ENCODE measurements at regions not wholly inside any gene's neighbourhood (a gene's known extent, or its start where the extent isn't known, plus 50 kb on each side); places are given as distances from the start of the nearest gene placed in this dataset.
"Not testable (repeated sequence)": the region's sequence is repeated elsewhere in the genome, so short reads cannot be mapped to it uniquely, and the experiment has no call there.

- no peaks in the 10 kb centered on the region for H3K9me1 ChIP-seq (replicated peaks; ENCODE audit: control insufficient read depth, extremely low read depth, insufficient read depth, low read length)
- H4K20me1 ChIP-seq (replicated peaks; ENCODE audit: control insufficient read depth, extremely low read depth, insufficient read depth, low read length), result no peaks in the 10 kb centered on the region
- no peak for DNase-seq (ENCODE audit: low read depth, low spot score)
- no peak overlapping the region for H3K9ac ChIP-seq (replicated peaks; ENCODE audit: extremely low read depth, insufficient read depth, low read length)
- H3K27me3 ChIP-seq (ENCODE audit: control insufficient read depth in 2 of 2, insufficient read depth in 2 of 2, low read length in 2 of 2), result no peaks in the 10 kb centered on the region
- H3K4me2 ChIP-seq (ENCODE audit: insufficient read depth, low read length), result no peak overlapping the region
- ChIA-PET POLR2A (no interaction called here), CTCF (interaction anchor here (0.6 to 1.1 kb wide), 6 partner anchors 16 to 287 kb away, joined by 3 to 4 read pairs (median 3); partner anchors contain the start of gene SEMA3C)
- TF ChIP-seq EZH2 (IDR thresholded peaks at IDR 0.05; ENCODE audit: borderline replicate concordance, low read depth, low read length, severe bottlenecking) (no peak), POLR2AphosphoS5 (IDR thresholded peaks at IDR 0.05; ENCODE audit: insufficient read depth, low read depth, low read length) (no peak), MYC (IDR thresholded peaks at IDR 0.05; ENCODE audit: low read depth, low read length) (no peak), FOS (IDR thresholded peaks at IDR 0.05; ENCODE audit: borderline replicate concordance, insufficient read depth, low read length) (no peak), MAX (IDR thresholded peaks at IDR 0.05; ENCODE audit: insufficient read depth, insufficient read length) (no peak), POLR2A (IDR thresholded peaks at IDR 0.05; ENCODE audit: low read depth, low read length) (no peak), CTCF (IDR thresholded peaks at IDR 0.05; ENCODE audit: extremely low read depth in 1 of 2, insufficient read depth in 1 of 2, low read depth in 1 of 2, low read length in 2 of 2) (no peak), JUN (IDR thresholded peaks at IDR 0.05; ENCODE audit: borderline replicate concordance, insufficient read depth, insufficient read length, low read depth) (no peak), GATA2 (IDR thresholded peaks at IDR 0.05; ENCODE audit: insufficient read depth, insufficient read length, low read depth, low read length) (no peak)
- intact Hi-C loops (cut with micrococcal nuclease) (no loop called here), dilution Hi-C loops (cut with MboI; ENCODE audit: extremely low pct_ligation_motif_present, low sequenced_read_pairs) (no loop called here)
- no peaks in the 10 kb centered on the region for H3K36me3 ChIP-seq (ENCODE audit: control insufficient read depth in 2 of 2, extremely low read depth in 1 of 2, insufficient read depth in 2 of 2, low read length in 2 of 2)
- FAIRE-seq, result no peak
- H3K27ac ChIP-seq (ENCODE audit: insufficient read depth, low read depth, low read length), result no peak overlapping the region
- H3K4me3 ChIP-seq (replicated peaks in 1 of 3; ENCODE audit: insufficient read depth in 1 of 3, low read depth in 1 of 3, low read length in 3 of 3), result no peak overlapping the region
- H3K4me1 ChIP-seq (ENCODE audit: control insufficient read depth, extremely low read depth, insufficient read depth, low read length), result no peaks in the 10 kb centered on the region
- H2AFZ ChIP-seq (ENCODE audit: low read depth, low read length), result no peak overlapping the region
- no peaks in the 10 kb centered on the region for H3K9me3 ChIP-seq (replicated peaks; ENCODE audit: control insufficient read depth, insufficient read depth, low read length)
- no peaks in the 10 kb centered on the region for H3K79me2 ChIP-seq (ENCODE audit: control insufficient read depth, insufficient read depth, low read length)
- BruUV-seq (replicated peaks), result no TSS peak
Measured at GRCh38 chr7:81183326-81183725, 264.5 kb upstream of the SEMA3C start.

GRCh38 chr7:81182056-81182455 lies 263.2 kb upstream of the SEMA3C start:
- H3K27ac ChIP-seq (ENCODE audit: insufficient read depth, low read depth, low read length); POLR2A ChIA-PET; H3K4me1 ChIP-seq (ENCODE audit: control insufficient read depth, extremely low read depth, insufficient read depth, low read length); H3K36me3 ChIP-seq (ENCODE audit: control insufficient read depth in 2 of 2, extremely low read depth in 1 of 2, insufficient read depth in 2 of 2, low read length in 2 of 2); H3K4me3 ChIP-seq (replicated peaks in 1 of 3; ENCODE audit: insufficient read depth in 1 of 3, low read depth in 1 of 3, low read length in 3 of 3); H2AFZ ChIP-seq (ENCODE audit: low read depth, low read length); dilution Hi-C loops (cut with MboI; ENCODE audit: extremely low pct_ligation_motif_present, low sequenced_read_pairs); H3K27me3 ChIP-seq (ENCODE audit: control insufficient read depth in 2 of 2, insufficient read depth in 2 of 2, low read length in 2 of 2); H3K9me3 ChIP-seq (replicated peaks; ENCODE audit: control insufficient read depth, insufficient read depth, low read length); H3K79me2 ChIP-seq (ENCODE audit: control insufficient read depth, insufficient read depth, low read length); H3K9ac ChIP-seq (replicated peaks; ENCODE audit: extremely low read depth, insufficient read depth, low read length); H3K9me1 ChIP-seq (replicated peaks; ENCODE audit: control insufficient read depth, extremely low read depth, insufficient read depth, low read length); H3K4me2 ChIP-seq (ENCODE audit: insufficient read depth, low read length); BruUV-seq (replicated peaks); H4K20me1 ChIP-seq (replicated peaks; ENCODE audit: control insufficient read depth, extremely low read depth, insufficient read depth, low read length); DNase-seq (ENCODE audit: low read depth, low spot score); FAIRE-seq; intact Hi-C loops (cut with micrococcal nuclease): not testable (repeated sequence)
- CTCF ChIA-PET, result interaction anchor here (1.2 to 1.5 kb wide), 2 partner anchors 13 to 31 kb away, joined by 3 to 5 read pairs; no protein-coding TSS in a partner anchor
